HT1080 (cell line): ENCODE measurements at regions not wholly inside any gene's neighbourhood (a gene's known extent, or its start where the extent isn't known, plus 50 kb on each side); places are given as distances from the start of the nearest gene placed in this dataset.

Experiments used
- DNase-seq: peaks from one replicate; pipeline ENCODE4 v3.0.0-alpha.2; 2015; ENCODE audit warnings: low read depth

DNA sequence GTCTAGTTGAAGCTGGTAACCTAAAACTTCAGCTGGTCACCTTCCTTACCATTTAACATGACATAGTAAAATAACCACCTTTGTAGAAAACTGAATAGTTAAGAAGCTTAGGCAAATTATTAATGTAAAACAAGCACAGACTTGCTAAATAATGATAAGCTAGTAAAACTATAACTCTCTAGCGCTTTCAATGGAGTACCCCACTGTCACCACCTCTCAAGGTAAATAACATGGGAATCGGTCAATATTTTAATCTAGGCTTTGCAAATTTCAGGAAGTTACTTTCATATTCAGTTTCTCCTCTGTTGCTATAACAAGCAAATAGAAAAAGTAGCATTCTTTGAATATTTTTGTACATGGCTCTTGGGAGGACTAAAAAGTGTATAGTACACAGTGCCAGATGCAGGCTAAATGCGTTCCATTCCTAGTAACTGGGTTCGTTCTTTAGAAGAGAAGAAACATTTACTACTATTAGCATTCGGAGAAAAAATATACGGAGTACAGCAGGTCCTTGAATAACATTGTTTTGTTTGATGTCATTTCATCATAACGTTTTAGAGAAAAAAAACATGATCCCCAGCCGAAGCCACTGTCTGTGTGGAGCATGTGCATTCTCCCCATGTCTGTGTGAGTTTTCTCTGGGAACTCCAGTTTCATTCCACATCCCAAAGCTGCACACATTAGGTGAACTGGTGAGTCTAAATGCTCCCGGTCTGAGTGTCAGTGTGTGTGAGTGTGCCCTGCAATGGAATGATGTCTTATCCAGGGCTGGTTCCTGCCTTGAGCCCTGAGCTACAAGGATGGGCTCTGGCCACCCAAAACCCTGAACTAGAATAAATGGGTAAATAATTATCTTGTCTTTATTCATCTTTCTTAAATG is 52.5 kb downstream of the EPRS1 start:
- no peak for DNase-seq

DNA sequence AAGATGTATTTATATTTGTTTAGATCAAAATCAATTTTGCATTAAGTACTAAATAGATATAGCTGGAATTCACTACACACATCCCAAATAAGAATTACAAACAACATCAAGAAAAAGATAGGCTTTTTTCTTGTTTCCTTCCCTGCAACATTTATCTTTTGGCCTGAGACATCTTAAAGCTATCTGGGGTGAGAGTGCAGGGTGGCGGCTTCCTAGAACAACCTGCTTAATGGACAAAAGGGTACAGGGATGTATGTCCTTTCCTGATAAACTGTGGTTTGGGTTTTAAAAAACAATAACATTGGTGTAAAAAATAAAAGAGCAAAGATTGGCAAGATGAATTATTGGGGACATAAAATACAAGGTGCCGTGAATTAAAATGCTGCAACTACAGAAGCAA is 54.4 kb downstream of the EPRS1 start:
- DNase-seq: no peak

GRCh38 chr1:219991511-219991810 is 54.8 kb downstream of the EPRS1 start:
- DNase-seq: no peak

GRCh38 chr1:219990782-219991510 is 55.4 kb downstream of the EPRS1 start:
- peak; percentile 18 for DNase-seq

- no peak for DNase-seq
Measured at GRCh38 chr1:219989766-219990165, 56.5 kb downstream of the EPRS1 start.

GRCh38 chr1:219988818-219989217 is 57.5 kb downstream of the EPRS1 start:
- no peak for DNase-seq

GRCh38 chr1:219988387-219988786 is 57.9 kb downstream of the EPRS1 start:
- DNase-seq: no peak

- DNase-seq: no peak
Measured at GRCh38 chr1:219987325-219987724, 59.0 kb upstream of the SLC30A10 start.

- DNase-seq: no peak
Measured at GRCh38 chr1:219985169-219985568, 56.8 kb upstream of the SLC30A10 start.
